Stomach (tissue), 8 donors: ENCODE measurements at regions not wholly inside any gene's neighbourhood (a gene's known extent, or its start where the extent isn't known, plus 50 kb on each side); places are given as distances from the start of the nearest gene placed in this dataset.

Experiments
- DNase-seq, 2 donors: peaks; one replicate each; pipeline versions ENCODE4 v3.0.0 to v3.0.0-alpha.2; 2013 to 2019
- H3K27ac ChIP-seq, 5 donors: fragments of 200-600 bp in 4 of 5; sonication (generic) in 4 of 5; one replicate each; pipeline ENCODE4 v1.5.1; 2013 to 2019; ENCODE audit warnings: mild to moderate bottlenecking in 1 of 5, moderate library complexity in 1 of 5
- H3K27me3 ChIP-seq, 3 donors: fragments of 200-600 bp; sonication (generic); one replicate each; pipeline ENCODE4 v1.5.1; 2017 to 2019; ENCODE audit warnings: mixed run types in 1 of 3
- H3K36me3 ChIP-seq, 4 donors: fragments of 200-600 bp; sonication (generic); 1 replicate in 3 of 4; 2 replicates in 1 of 4; pipeline ENCODE4 v1.5.1; 2016 to 2019
- H3K4me1 ChIP-seq, 4 donors: fragments of 200-600 bp; sonication (generic); one replicate each; pipeline ENCODE4 v1.5.1; 2016 to 2019
- H3K4me3 ChIP-seq, 4 donors: fragments of 200-600 bp; sonication (generic) in 3 of 4; one replicate each; pipeline ENCODE4 v1.5.1; 2016 to 2019; ENCODE audit warnings: mild to moderate bottlenecking in 1 of 4
- H3K9me3 ChIP-seq, 4 donors: fragments of 200-600 bp; sonication (generic); one replicate each; pipeline ENCODE4 v1.5.1; 2016 to 2019
- EP300 ChIP-seq: sonication (generic); formaldehyde crosslinking; IDR thresholded peaks from one replicate; pipeline ENCODE4 v1.6.1; 2017; ENCODE audit warnings: antibody characterized with exemption
- POLR2A ChIP-seq, 4 donors: fragments of 450-650 bp; IDR thresholded peaks; one replicate each; pipeline ENCODE4 v1.6.1; 2016; ENCODE audit warnings: antibody characterized with exemption in 4 of 4, control low read depth in 2 of 4, mild to moderate bottlenecking in 1 of 4, moderate library complexity in 1 of 4
- POLR2AphosphoS5 ChIP-seq, 3 donors: sonication (generic); formaldehyde crosslinking; IDR thresholded peaks; one replicate each; pipeline ENCODE4 v1.6.1; 2016; ENCODE audit warnings: antibody characterized with exemption in 3 of 3
- WGBS, 5 donors: extraction: QIAGEN DNeasy Blood & Tissue Kit in 3 of 5; methylation state at CpG; one replicate each; pipeline versions ENCODE4 v1.1.5 to v1.1.7; 2013 to 2018; 5-methylcytosine and 5-hydroxymethylcytosine counted together
- intact Hi-C: fragments of 100-400 bp; cut with DNase I; formaldehyde crosslinking; loops from one replicate; pipeline ENCODE4 v1.15.1; 2023; ENCODE audit warnings: low total_unique reads
- TF ChIP-seq, protein P1 (sequence below), 7 experiments: fragments of 450-650 bp in 4 of 7; fragments of 200-600 bp in 3 of 7; sonication (generic) in 3 of 7; IDR thresholded peaks; one replicate each; pipeline ENCODE4 v1.5.1; 2016 to 2019; ENCODE audit warnings: antibody characterized with exemption in 7 of 7, control low read depth in 2 of 7, mild to moderate bottlenecking in 1 of 7
- donor health status: healthy with polysubstance abuse.
- donor health status: Bipolar disorder and iron deficiency.
- donor health status: healthy.

DNA sequence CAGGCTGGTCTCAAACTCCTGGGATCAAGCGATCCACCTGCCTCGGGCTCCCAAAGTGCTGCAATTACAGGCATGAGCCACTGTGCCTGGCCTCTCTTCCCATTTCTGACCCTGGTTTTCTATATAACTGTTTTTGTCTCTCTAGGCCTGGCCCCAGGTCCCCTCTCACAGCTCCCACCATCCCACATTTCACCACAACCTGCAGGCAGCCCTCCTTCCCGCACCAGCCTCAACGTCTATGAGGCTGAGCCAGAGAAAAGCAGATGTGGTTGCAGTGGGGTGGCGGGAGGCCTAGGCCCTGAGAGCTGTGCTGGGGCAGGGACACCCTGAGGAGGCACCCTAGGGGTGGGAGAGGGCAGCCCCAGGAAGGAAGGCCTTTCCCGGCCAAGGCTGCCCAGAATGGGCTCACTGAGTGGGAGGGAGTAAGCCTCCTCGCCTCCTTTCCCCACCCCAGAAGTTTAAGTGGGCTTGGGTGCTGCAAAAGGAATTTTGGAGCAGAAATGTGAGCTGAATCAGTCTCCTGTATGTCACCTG lies 99.7 kb downstream of the LSM3 start:
- Histone ChIP-seq H3K4me1 (peaks cover 0 to 3% (median 0%) of the 10 kb centered on the region in 4 donors), H3K9me3 (no peaks in the 10 kb centered on the region), H3K4me3 (no peak overlapping the region), H3K36me3 (no peaks in the 10 kb centered on the region), H3K27me3 (peaks cover 0 to 15% (median 0%) of the 10 kb centered on the region in 3 donors), H3K27ac (no peak overlapping the region)
- TF ChIP-seq EP300 (no peak), POLR2AphosphoS5 (IDR thresholded peaks at IDR 0.05) (no peak), POLR2A (IDR thresholded peaks at IDR 0.05) (no peak)
- TF ChIP-seq, protein P1, sequence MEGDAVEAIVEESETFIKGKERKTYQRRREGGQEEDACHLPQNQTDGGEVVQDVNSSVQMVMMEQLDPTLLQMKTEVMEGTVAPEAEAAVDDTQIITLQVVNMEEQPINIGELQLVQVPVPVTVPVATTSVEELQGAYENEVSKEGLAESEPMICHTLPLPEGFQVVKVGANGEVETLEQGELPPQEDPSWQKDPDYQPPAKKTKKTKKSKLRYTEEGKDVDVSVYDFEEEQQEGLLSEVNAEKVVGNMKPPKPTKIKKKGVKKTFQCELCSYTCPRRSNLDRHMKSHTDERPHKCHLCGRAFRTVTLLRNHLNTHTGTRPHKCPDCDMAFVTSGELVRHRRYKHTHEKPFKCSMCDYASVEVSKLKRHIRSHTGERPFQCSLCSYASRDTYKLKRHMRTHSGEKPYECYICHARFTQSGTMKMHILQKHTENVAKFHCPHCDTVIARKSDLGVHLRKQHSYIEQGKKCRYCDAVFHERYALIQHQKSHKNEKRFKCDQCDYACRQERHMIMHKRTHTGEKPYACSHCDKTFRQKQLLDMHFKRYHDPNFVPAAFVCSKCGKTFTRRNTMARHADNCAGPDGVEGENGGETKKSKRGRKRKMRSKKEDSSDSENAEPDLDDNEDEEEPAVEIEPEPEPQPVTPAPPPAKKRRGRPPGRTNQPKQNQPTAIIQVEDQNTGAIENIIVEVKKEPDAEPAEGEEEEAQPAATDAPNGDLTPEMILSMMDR (IDR thresholded peaks at IDR 0.05), result no peak
- no peak for DNase-seq
- intact Hi-C loops, result no loop called here
- WGBS, 5 donors, result 79 to 94% (median 86%) methylated on average over 5 to 7 of the region's 7 CpGs

DNA sequence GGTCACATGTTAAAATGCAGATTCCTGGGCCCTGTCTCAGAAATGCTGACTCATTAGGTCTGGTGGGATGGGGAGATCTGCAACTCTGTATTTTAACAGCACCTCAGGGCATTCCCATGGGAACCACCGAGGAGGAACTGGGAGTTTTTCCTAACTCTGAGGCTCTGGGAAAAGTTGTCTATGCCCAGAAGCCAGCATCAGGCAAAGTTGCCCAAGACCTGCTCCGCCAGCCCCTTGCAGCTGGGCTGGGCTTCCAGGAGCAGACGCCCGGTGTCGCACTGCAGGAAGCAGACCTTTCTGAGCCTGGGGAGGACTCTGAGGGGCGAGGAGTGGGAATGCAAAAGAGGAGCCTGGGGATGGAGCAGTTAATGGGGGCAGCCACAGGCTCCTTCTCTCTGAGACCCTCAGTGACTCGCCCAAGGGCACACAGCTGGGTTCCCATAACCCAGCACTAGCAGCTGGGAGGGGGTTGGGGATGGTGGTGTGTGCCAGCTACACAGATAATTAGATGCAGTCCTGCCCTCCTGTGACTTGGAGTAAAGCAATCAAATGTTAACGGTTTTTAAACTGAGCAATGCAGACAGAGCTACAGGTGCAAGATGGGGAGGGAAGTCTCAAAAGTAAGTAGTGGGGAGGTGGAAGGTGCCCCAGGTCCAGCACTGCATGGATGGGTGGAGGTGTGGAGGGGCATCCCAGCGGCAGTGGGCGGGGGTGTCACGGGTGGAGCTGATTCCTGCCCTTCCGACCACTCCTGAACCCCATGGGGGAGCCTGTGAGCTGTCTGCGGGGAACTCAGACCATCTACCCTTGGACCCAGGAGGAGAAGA lies 100.4 kb downstream of the LSM3 start:
- intact Hi-C loops, result no loop called here
- Histone ChIP-seq H3K27me3 (peaks cover 0 to 15% (median 0%) of the 10 kb centered on the region in 3 donors), H3K36me3 (no peaks in the 10 kb centered on the region), H3K27ac (no peak overlapping the region), H3K4me1 (peaks cover 0 to 3% (median 0%) of the 10 kb centered on the region in 4 donors), H3K4me3 (no peak overlapping the region), H3K9me3 (no peaks in the 10 kb centered on the region)
- 46 to 64% (median 53%) methylated on average over 13 of the region's 13 CpGs for WGBS, 5 donors
- TF ChIP-seq POLR2AphosphoS5 (IDR thresholded peaks at IDR 0.05), result no peak
- TF ChIP-seq EP300, result no peak
- TF ChIP-seq, protein P1 (IDR thresholded peaks at IDR 0.05), result no peak
- no peak for DNase-seq

DNA sequence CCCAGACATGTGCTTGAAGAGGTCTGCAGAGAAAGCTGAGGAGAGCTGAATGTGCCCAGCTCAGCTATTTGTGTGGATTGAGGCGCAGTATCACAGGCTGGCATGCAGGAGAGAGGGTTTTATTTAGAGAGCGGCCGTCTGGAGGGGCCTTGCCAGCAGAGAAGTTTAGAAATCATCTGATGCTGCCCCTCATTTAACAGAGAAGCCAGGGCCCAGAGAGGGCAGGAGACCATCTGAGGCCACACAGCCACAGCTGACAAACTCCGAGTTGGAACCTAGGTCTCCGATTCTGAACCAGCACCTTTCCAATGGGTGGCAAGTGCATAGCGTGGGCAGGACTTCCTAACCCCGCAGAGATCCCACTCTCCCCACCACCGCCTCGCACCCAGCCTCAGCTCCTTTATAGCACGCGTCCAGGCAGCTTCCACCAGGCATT lies 101.0 kb downstream of the LSM3 start:
- H3K9me3 ChIP-seq, result no peaks in the 10 kb centered on the region
- TF ChIP-seq POLR2A (IDR thresholded peaks at IDR 0.05) (no peak), EP300 (no peak), POLR2AphosphoS5 (IDR thresholded peaks at IDR 0.05) (no peak)
- TF ChIP-seq, protein P1 (IDR thresholded peaks at IDR 0.05), result no peak
- WGBS, 5 donors, result 79 to 92% (median 86%) methylated on average over 5 to 11 of the region's 11 CpGs
- H3K27ac ChIP-seq, result no peak overlapping the region
- peaks cover 0 to 2% (median 0%) of the 10 kb centered on the region in 4 donors for H3K4me1 ChIP-seq
- no peaks in the 10 kb centered on the region for H3K36me3 ChIP-seq
- no peak for DNase-seq
- intact Hi-C loops, result no loop called here
- peaks cover 0 to 15% (median 0%) of the 10 kb centered on the region in 3 donors for H3K27me3 ChIP-seq
- H3K4me3 ChIP-seq, result no peak overlapping the region

DNA sequence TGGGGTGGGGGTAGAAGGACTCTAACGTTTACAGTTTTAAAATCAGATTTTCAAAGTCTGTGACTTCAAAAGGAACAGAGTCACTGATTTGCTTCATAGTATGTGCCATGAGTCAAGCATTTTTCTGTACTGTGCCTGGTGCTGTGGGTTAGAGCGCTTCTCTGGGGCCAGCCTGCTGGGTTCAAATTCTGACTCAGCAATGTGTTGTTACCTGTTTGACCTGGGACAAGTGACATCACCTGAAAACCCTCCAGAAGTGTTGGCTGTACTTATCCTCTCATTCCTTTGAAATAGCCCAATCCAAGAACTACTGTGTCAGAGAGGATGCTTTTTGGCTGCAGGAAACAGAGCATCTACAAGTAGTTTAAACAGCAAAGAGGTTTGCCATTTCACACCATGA lies 101.7 kb downstream of the LSM3 start:
- Histone ChIP-seq H3K27me3 (peaks cover 0 to 14% (median 0%) of the 10 kb centered on the region in 3 donors), H3K4me3 (no peak overlapping the region), H3K27ac (no peak overlapping the region), H3K9me3 (no peaks in the 10 kb centered on the region), H3K36me3 (no peaks in the 10 kb centered on the region), H3K4me1 (no peaks in the 10 kb centered on the region)
- WGBS, 5 donors, result 50 to 72% (median 54%) methylated on average over 2 of the region's 2 CpGs
- TF ChIP-seq, protein P1 (IDR thresholded peaks at IDR 0.05), result no peak
- TF ChIP-seq EP300 (no peak), POLR2AphosphoS5 (IDR thresholded peaks at IDR 0.05) (no peak), POLR2A (IDR thresholded peaks at IDR 0.05) (no peak)
- intact Hi-C loops, result no loop called here
- DNase-seq, result no peak
